Body of pancreas (tissue), 4 donors: ENCODE measurements at regions not wholly inside any gene's neighbourhood (a gene's known extent, or its start where the extent isn't known, plus 50 kb on each side); places are given as distances from the start of the nearest gene placed in this dataset.

ENCODE experiments used
- CTCF ChIP-seq, 7 experiments: fragments of 450-650 bp in 4 of 7; fragments of 200-600 bp in 3 of 7; sonication (generic) in 3 of 7; IDR thresholded peaks; one replicate each; pipeline ENCODE4 v1.5.1; 2016 to 2019; ENCODE audit warnings: antibody characterized with exemption in 7 of 7
- POLR2A ChIP-seq, 3 donors: fragments of 450-650 bp; IDR thresholded peaks; one replicate each; pipeline ENCODE4 v1.6.1; 2016; ENCODE audit warnings: antibody characterized with exemption in 3 of 3, mild to moderate bottlenecking in 2 of 3

GRCh38 chr7:67489881-67490280 is 493.2 kb downstream of the TYW1 start:
- TF ChIP-seq CTCF (IDR thresholded peaks at IDR 0.05) (no peak), POLR2A (IDR thresholded peaks at IDR 0.05) (no peak)
